COLO829 (cell line): ENCODE measurements at regions not wholly inside any gene's neighbourhood (a gene's known extent, or its start where the extent isn't known, plus 50 kb on each side); places are given as distances from the start of the nearest gene placed in this dataset.

Experiments
- DNase-seq: peaks from one replicate; pipeline ENCODE4 v3.0.0; 2012; ENCODE audit warnings: low spot score

DNA sequence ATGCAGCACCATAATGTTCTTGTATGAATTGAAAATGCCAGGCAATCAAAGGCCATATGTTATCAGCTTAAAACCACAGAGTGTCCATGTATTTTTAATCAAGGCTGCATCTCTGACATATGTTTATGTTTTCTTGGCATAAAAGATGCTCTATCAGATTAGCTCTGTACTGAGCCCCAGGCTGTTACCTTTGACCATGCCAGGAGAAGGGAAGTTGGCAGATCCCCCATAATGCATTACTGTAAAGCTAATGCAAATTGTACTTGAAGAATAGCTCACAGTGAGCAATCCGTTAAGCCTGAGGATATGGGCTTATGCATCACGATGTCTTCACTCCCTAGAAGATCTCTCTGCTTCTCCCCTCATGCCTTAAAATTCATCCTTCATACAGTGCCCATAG, 414.4 kb downstream of the BRINP1 start:
- DNase-seq: no peak

DNA sequence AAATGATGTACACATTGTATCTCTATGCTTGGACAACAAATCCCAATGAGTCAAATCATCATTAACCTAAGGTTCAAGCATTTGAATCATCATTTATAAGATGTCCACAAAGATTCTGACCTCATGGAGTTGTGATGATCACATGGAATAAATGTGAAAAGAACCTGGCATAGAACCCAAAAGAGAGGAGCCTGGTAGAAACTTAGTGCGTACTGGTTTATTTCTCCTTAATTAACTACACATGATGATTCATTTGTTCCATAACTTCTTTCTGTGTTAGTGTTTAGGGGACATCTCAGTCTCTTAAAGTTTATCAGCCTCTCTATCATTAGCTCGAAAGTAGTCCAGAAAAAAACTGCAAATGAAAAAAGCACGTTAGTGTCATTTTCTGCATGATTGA, 411.6 kb downstream of the BRINP1 start:
- no peak for DNase-seq

DNA sequence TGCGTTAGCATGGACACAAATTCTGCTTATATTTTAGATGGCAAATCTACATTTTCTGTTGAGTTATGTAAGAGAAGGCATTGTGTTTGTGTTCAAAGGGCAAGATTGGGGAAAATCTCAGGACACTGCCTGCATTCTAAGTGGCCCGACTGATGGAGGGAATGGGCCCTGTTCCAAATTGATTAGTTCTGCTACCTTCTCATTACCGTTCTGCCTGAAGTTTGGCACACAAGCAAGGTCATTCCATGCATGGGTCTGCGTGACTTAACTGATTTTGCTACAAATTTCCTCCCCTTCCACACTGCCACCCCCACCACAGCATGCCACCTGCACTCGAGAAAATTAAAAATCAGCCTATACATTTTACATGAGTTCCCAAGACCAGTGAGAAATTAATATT, 409.9 kb downstream of the BRINP1 start:
- DNase-seq: no peak

DNA sequence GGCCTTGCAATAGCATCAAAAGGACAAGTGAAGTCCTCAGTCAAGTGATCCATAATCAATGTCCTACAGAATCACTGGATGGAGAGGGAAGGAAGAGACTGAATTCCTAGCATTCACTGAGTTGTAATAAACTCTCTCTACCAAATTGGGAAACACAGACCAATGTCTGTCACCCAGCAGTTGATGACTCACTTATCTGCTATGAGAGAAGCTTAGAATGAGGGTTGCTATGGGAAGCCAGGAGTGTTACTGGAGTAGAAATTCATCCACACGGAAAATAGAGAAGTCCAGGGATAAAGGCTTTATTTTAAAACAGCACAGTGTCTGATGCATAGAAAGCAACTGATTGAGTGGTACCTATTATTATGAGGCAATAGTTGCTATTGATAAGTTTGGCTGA, 407.4 kb downstream of the BRINP1 start:
- DNase-seq: peak; percentile 2

DNA sequence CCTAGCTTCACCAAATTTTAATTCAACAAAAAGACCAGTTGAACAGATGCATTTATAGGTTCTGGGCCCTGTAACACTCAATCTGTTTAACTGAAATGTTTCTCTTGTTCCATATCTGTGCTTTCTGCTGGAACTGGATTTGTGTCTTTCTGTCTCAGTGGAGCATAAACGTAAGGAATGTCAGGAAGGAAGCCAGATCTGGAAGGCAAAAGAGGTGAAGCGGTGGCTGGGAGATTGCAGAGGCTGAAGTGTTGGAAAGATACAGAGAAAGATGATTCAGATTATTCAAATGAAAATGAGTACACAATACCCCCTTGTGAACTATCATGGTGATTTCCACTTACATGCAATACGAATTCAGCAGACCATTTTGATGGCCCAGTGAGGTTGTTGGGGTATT, 406.8 kb downstream of the BRINP1 start:
- DNase-seq: no peak

DNA sequence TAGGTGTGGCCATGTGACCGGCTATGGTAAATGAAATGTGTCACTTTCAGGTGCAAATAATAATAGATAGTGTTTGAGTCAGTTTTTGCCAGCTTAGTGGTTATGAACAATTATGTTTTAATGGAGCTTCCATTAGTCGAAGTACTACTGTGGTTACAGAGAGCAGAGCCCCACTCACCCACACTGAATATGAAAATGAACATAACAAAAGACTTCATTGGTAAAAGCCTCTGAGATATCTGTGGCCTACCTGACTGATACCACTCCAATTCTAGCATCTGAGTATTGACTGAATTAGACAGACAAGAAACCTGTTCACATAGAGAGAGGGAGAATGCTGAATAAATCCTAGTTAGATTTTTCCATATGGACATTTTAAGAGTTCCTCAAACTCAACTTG, 405.6 kb downstream of the BRINP1 start:
- no peak for DNase-seq

DNA sequence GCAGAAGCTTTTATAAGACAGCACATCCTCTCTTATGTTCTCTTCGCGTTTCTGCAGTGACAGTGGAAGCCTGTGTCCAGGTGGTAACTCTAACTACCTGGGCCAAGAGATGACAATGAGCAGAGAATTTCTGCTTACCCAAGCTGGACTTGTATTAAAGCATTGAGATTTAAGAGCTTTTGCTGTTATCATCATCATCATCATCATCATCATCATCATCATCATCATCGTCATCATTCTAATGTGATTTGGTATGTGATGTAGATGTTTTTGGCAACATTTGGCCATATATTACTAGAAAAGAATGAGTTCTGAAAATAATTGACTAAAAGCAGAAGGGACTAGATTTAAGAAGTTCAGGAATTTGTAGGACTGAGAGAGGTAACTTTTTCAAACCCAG, 401.3 kb downstream of the BRINP1 start:
- DNase-seq: no peak

DNA sequence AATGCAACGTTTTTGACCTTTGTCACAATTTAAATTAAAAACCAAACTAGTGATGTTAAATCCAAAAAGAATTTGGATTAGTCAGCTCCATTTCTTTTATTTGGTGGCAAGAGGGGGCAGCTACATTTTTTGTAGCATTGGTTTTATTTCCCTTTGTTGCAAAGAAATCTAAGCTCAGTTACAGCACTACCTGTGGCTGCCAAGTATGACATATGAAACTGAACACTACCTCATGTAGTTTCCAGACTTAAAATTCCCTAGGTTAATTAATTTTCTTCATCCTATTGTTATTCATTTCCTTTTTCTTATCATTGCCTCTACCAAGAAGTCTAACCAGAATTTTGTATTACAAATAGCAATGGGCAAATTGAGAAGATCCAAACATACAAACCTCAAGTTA, 393.5 kb downstream of the BRINP1 start:
- no peak for DNase-seq

DNA sequence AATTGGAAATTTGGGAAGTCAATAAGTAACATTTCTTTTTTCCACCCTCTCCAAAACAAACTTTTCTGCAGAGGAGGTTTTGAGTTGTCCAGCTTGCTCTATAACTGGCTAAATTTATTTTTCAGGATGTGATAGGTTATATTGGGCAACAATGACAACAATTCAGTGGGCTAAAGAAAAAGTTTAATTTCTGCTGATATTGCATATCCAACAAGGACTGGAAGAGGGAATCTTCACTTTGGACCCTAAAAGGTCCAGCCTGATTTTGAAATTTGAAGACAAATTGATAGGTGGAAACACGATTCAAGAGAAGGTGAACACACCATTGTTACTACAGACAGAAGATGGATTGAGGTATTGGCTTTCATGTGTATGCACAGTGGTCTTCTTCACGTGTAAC, 393.1 kb downstream of the BRINP1 start:
- no peak for DNase-seq

DNA sequence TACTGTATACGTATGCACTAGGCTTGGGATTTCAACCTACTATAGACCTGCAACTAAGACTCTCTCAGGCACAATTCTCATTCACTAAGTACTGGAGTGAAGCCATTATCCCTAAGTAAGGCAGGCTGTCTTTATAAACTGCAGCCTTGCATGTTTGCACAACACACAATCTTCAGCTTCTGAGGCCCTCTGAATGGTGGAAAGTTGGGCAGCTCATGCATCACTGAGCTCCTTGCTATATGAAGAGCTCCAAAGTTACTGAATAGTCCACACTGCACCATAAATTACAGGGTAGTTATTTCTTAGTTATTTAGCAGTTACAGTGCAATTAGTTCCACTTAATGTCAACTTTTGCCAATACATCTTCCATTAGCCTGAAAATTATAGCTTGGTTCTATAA, 384.6 kb downstream of the BRINP1 start:
- DNase-seq: no peak

DNA sequence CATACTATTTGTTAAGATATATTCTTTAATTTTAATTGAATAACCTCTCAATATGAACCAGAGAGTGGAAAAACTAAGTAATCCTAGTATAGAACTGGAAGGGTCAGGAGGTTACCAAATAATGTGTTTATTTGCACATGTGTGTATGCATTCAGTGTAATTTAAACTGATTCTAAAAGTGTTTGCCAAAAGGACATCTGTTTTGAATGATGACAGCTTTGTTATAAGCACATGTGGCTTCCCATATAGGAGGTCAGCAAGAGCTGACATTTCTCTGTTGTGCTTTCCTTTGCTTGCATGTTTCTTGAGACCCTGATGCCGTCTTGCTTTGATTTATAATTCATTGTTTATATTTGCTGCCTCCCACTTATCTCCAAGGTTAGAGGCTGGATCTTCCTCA, 383.4 kb downstream of the BRINP1 start:
- DNase-seq: no peak

DNA sequence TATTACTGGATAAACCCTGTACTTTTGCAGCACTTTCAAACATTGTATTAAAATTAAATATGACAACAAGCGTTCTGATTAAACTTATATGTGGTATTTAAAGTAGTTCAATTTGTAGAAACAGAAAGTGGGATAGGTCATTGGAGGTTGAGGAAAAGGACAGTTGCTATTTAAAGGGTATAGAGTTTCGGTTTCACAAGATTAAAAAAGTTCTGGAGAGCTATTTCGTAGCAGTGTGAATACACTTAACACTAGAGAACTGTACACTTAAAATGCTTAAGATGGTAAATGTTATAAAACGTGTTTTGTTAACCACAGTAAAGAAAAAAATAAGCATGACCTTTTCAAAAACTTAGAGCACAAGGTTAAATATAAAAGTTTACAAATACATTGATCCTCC, 382.1 kb downstream of the BRINP1 start:
- no peak for DNase-seq

DNA sequence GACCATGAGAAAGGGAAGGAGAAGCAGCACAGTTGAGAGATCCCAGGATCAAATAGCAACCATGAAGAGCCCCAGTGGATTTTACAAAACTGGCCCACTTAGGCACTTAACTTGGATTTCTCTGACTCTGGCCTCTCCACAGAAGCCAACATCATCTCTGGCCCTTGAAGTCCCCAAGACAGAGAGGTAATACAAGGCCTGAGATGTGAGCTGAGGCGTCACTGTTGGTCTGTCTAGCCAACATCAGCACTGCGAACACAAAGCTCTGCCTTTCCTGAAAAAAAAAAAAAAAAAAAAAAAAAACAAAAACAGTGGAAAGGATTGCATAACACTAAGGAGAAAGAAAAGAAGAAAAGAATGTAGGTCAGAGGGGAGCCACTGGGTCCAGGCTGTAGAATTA, 378.3 kb downstream of the BRINP1 start:
- DNase-seq: no peak

DNA sequence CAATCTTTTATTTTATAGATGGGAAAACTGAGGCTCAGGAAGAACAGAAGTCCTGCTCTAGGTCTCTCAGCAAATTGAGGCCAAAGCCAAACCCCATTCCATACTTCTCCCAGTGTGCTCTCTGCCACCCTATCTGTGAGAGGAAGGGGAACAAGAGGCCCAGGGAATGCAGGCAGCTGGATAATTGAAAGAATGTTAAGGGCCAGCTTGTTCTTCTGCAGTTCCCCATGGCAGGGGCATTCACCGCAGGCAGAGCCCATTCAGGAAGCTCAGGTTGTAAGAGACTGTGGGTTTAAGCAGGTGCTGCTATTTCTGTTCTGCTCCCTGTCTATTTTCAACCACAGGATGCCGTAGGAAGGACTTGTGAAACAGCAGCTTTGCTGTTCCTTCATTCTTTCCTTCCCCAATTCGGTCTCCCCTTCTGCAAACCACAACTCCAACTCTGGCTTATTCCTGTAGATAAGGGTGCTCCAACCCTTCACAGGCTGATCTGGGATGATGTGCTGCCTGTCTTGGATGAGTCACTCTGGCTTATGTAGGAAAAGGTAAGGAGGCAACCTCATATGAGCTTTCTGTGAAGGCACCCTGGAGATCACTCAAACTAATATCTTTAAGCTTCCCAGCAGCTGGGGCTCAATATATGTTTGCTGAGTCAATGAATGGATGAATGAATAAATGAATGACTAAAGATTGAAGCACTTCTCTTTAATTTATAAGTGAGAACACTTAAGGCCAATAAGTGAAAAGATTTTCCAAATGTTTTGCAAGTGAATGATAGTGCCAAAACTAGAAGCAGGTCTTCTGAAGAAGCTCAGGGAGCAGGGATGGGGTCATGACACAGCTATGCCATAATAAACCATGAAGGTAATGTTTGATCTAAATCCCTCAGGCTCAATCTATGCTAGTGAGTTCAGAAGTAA, 377.6 kb downstream of the BRINP1 start:
- no peak for DNase-seq

DNA sequence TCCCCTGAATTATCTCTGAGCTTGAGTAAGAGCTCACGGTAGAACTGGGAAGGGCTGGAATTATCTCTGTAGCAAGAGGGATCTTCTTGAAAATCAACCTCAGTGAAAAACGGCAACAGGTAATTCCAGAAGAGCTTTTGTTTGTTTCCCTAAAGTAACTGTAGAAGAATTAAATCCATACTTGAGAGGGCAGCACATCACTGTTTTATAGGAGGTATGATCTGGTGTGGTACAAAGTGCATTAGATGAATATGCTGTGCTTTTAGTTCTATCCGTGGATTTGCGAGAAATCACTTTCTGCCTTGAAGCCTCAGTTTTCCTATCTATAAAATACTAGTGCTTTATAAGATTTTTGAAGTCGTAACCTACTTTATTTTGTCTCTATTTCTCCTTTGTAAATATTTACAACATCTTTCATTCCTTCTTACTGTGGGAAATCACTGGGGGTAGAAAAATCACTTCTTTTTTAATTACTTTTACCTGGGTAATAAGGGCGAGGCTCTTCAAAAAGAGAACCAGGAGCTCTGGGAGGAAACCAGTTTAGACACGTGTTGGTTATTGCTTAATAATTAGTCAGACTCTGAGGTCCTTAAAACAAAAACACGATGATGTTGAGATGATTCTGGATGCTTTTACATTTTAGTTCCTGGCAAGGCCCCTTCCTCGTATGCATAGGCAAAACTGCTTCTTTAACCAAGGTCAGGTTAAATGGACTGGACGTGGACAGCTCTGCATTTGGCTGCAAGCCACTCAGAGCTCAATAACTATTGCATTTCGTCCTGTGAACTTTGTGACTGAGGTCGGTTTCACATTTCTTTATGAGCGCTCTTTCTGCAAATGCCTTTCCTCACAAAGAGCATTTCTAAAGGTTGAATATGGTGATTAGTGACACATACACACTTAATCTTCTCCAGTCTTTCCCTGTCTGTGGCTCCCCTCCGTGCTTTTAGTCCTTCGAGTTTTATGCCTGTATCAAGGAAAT, 376.1 kb downstream of the BRINP1 start:
- DNase-seq: no peak

DNA sequence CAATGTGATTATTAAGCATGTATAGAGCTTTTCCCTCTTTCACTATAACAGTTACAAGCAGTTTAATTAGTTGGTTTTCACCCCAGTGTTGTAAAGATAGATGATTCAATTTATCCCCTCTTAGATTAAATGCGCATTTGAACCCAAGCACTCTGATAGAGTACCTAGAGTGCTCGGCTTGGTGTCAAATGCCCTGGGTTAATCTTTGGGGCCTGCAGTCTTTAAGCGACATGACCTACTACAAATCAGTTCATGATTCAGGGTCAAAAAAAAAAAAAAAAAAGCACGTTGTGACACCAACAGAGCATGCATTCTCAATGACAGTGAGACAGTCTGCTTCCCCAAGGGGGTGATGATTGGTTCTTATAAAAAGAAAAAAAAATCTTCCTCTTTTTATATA, 375.3 kb downstream of the BRINP1 start:
- no peak for DNase-seq

DNA sequence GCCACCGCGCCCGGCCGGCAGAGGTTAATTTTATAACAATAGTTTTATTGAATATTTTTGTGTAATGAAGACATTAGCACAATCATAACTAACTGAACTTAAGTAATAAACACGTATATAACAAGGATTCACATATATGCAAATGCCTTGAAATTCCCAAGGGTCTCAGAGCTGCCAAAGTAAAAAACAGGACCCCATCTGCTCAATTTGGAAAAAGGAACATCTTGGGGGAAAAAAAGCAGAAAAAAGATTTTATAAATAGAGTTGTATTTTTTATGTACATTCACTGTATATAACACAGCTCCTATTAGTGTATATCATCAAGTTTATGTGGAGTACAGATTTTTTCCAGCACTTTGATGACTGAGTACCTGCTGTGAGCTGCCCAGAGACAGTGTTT, 366.7 kb downstream of the BRINP1 start:
- DNase-seq: no peak

DNA sequence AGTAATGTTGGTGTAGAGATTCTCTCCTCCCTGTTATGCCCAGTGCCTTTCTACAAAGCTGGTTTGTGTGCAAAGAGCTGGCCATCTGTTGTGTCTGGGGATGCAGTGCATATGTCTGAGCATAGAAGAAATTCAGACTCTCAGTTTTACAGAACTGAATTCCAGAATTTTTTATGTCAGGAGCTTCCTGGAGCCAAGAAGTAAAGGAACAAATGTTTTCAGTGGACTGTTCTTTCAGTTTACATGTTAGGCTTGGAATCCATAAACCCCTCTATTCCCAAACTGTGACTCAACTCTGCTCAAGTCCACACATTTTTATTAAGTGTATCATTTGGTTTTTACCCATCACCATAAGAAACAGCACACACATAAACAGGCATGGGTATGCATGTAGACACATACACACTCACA, 366.0 kb downstream of the BRINP1 start:
- DNase-seq: no peak

DNA sequence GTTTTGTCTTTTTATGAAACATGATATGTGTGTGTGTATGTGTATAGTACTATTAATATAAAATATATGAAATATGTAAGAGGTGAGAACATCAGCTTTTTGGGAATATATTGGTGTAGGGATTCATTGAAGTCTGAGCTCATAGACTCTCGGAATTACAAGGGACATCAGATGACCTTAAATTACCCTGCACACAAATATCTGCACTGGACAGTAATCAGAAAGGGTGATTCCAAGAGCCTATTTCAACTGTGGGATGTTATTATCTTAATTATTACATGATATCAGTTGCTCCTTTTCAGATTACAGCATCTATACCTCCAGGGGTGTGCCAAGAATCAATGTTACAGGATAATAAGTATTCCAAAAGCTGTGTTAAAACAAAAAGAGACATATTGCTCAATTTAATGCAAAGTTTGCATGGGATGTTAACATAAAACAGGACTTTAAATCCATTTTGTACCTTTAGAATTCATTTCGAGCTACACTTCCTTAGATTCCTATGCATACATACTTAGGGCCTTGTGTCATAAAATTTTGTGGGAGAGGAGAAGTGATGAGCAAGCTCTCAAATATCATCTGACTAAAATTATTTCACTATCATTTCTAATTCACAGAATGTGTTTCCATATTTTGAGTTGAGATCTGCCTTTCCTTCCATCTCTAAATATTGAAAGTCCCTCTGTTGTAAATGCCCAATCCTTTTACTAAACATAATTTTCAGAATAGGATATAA, 365.2 kb downstream of the BRINP1 start:
- no peak for DNase-seq

DNA sequence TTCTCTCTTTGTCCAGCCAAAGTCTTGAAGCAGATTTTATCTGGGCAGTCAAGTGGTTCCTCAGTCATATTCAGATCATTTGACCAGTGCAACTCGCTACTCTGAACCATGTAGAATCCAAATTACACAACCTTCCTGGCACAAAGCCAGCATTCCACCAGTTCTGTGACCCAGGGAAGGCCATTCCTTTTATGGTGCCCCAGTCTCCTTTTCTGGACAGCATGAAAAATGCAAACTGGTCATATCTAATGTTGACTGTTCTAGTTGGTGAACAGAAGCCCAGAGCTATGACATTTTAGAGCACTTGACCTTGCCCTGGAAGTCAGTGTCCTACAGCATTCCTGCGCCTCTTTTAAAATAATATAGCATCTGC, 364.6 kb downstream of the BRINP1 start:
- no peak for DNase-seq

DNA sequence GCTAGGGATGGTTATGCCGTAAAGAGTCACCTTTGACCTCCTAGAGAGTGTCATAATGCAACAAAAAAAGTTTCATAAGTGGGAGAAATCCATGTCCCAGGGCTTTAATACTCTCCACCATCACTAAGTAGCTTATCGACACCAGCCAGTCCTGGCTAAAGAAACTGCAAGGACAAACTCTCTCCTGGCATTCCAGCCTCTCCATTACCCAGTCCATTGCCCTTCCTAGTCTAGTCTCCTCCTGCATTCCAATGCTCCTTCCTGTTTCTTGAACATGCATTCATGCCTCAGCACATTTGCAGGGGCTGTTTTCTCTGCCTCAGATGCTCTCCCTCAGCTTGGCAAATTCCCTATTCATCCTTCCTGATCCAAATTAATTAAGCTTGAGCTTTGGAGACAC, 364.1 kb downstream of the BRINP1 start:
- DNase-seq: no peak

DNA sequence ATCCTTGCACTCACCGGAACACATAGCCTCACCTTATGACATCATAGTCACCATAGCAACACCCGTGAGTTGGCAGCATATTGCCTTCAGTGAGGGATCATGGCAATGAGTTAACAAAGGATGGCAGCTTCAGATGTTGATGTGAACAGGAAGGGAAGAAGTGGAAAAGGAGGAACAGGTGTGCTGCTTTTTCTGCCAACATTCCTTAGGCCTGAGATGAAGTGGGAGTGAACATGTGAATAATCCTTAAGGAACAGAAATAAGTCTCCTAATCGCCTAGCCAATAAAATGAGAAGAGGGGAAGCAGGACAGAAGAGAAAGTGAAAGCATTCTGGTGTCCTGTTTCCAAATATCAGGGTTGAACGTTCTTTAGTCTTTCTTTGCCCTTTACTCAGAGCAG, 360.0 kb downstream of the BRINP1 start:
- no peak for DNase-seq
